Inferior parietal cortex (tissue), 1 donor: ENCODE measurements at regions not wholly inside any gene's neighbourhood (a gene's known extent, or its start where the extent isn't known, plus 50 kb on each side); places are given as distances from the start of the nearest gene placed in this dataset.

ENCODE experiments used
- DNase-seq: peaks from one replicate; pipeline ENCODE4 v3.0.0-alpha.2; 2016; ENCODE audit errors: extremely low spot score

GRCh38 chr7:130994378-130995115 lies 260.5 kb upstream of the KLF14 start:
- no peak for DNase-seq

DNA sequence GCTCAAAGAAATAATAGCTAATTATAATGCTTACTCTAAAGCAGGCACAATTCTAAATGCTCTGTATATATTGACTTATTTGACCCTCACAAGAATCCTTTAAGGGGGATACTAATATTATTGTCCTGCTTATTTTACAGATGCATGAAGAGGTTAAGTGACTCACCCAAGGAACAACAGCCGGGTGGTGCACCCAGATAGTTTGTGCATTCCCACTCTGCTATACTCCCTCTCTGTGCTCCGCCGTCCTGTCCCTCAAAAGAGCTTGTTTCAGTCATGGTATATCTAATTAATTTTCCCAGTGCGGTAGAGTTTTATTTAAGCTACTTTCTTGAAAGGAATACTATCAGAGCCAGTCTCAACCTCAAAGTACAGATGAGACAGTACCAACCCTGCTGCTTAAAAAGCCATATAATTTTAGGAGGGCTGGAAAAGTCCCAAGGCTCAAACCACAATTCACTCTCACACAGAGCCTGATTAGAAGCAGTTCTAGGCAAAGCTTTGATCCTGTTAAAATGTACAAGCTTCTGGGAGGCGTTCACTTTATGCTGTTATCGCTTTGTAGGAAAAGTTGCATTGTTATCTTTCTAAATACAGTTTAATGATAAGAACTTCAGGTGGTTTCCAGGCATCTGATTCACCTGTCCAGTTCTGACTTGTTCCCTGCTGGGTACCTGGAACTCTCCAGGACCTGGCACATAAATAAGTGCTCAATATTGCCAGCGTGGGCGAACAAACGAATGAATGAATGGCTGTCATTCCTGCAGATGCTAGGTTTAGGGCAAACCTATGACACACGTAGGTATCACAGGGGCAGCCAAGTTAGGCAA lies 261.5 kb upstream of the KLF14 start:
- no peak for DNase-seq

GRCh38 chr7:130996205-130996832 lies 262.3 kb upstream of the KLF14 start:
- DNase-seq, result no peak

DNA sequence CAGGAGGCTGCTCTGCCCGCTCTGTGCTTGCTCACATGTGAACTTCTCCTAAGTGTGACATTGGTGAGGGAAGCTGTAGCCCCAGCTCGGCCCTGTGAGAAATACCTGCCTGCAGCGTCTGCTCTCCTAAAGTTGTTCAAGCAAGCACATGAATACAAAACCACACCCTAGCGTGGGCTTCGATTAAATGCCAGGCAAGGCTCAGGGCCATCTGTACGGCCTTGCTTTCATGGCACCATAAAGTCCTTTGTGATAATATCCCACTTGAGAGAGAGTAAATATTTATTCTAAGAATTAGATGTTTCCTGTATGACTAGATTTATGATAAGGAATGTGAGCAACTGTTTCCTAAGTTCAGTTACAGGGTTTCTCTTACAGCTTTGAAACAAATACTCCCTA lies 262.8 kb upstream of the KLF14 start:
- no peak for DNase-seq

GRCh38 chr7:130998993-130999602 lies 265.1 kb upstream of the KLF14 start:
- no peak for DNase-seq

GRCh38 chr7:130999926-131000325 lies 265.9 kb upstream of the KLF14 start:
- no peak for DNase-seq

- DNase-seq, result no peak
Measured at GRCh38 chr7:131000389-131000788, 266.4 kb upstream of the KLF14 start.

GRCh38 chr7:131000873-131001272 lies 266.9 kb upstream of the KLF14 start:
- DNase-seq, result no peak

DNA sequence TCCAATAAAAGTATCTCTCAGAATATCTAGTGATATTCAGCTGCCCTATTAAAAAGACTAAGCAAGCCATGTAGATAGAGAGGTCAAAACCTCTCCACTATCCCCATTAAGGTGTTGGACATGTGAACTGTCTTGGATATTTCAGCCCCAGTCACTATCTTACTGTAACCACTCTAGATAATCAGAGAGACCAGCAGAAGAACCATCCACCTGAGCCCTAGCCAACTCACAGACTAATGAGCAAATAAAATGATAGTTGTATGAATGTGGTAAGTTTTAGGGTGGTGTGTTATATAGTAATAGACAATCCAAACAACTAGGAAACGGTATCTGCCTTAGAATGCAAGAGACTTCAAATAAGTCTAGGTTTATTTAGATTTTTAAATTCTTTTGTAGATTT lies 268.6 kb upstream of the KLF14 start:
- no peak for DNase-seq

DNA sequence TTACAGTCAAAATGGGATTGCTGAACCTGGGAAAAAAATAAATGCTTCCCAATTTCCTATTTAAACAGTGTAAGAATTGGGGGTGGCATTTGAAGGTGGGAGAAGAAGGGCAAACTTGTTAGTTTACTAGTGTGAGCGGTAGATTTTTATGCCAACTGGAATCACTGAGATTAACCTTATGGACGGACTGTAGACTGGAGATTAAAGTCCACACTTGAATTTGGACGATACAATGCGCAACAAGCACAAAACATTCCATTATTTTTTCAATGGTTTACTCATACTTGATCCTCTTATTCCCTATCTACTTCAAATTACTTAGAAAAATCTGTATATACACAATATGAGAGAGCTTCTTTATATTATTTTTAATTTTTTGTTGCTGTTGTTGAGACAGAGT lies 269.6 kb upstream of the KLF14 start:
- no peak for DNase-seq

DNA sequence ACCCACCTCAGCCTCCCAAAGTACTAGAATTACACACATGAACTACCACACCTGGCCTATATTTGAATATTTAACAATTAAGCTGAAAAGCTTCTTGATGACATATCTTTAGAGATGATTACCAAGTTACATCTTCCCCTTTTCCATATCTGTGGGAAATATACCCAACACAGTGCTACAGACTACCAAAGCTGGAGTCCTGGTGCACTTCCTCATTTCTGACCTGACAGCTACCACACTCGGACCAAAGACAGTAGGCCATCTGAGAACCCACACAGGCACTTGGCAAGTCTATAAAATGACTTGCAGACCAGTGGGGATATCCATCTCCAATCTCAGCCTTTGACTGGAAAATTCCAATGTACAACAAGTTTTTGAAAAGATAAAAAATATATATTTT lies 270.4 kb upstream of the KLF14 start:
- no peak for DNase-seq

GRCh38 chr7:131007439-131008330 lies 273.7 kb upstream of the KLF14 start:
- DNase-seq, result peak; percentile 86

- DNase-seq, result no peak
Measured at GRCh38 chr7:131008840-131009711, 275.1 kb upstream of the KLF14 start.

- no peak for DNase-seq
Measured at GRCh38 chr7:131010029-131010716, 276.2 kb upstream of the KLF14 start.

- DNase-seq, result no peak
Measured at GRCh38 chr7:131010717-131011431, 276.9 kb upstream of the KLF14 start.

- no peak for DNase-seq
Measured at GRCh38 chr7:131011432-131011742, 277.4 kb upstream of the KLF14 start.

GRCh38 chr7:131011976-131012375 lies 278.0 kb upstream of the KLF14 start:
- DNase-seq, result no peak

DNA sequence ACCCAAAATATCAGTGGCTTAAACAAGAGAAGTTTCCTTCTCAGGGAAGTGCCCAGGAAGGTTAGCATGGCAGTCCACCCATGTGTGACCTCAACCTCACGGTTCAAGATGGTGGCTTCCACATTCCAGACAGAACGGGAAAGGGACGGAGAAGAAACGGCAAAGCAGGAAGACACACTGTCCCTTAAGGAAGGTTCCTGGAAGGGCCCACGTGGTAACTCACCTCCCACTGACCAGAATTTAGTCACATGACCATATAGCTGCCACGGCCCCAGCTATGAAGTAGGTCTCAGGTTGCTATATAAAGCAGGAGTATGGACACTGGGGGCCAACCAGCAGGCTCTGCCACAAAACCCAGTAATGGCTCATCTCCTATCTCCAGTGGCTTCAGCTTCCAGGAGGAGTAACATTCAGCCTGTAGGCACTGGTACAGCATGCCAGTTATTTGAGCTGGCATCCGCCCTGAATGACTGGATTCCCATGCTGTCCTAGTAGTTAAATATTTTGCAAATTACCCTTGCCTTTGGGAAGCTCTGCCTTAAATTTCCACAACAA lies 278.5 kb upstream of the KLF14 start:
- no peak for DNase-seq

DNA sequence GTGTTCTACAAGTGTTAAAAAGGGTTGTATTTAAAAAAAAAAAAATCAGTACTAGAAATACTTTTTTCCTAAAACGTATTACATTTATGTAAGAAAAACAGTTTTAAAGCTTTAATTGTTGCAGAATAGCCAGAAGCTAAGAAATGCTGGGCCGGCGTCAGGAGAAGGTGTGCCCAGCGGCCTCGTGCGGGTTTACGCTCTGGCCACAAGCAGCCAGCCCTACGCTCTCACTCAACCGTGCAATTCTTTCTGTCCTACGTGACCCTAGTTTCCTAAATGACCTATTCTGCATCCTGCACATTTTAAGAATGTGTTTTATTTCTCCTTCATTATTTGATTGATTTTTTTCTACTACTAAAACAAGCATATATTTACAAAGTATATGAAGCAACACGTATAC lies 279.7 kb upstream of the KLF14 start:
- no peak for DNase-seq
